ENCODE measurements at regions not wholly inside any gene's neighbourhood (a gene's known extent, or its start where the extent isn't known, plus 50 kb on each side); places are given as distances from the start of the nearest gene placed in this dataset.

- no peak for DNase-seq
- Mint-ChIP-seq H3K36me3 (no peaks in the 10 kb centered on the region), H3K27me3 (ENCODE audit: low read depth in 3 of 3) (peaks cover 0 to 2% (median 0%) of the 10 kb centered on the region in 3 donors), H3K9me3 (no peaks in the 10 kb centered on the region), H3K4me3 (no peak overlapping the region), H3K27ac (no peak overlapping the region), H3K4me1 (no peaks in the 10 kb centered on the region)
Measured at GRCh38 chr16:54540525-54541180, 254.1 kb upstream of the IRX3 start.

- H3K27ac Mint-ChIP-seq, result no peak overlapping the region
- H3K36me3 Mint-ChIP-seq, result no peaks in the 10 kb centered on the region
- no peaks in the 10 kb centered on the region for H3K4me1 Mint-ChIP-seq
- no peak overlapping the region for H3K4me3 Mint-ChIP-seq
- no peak for DNase-seq
- no peaks in the 10 kb centered on the region for H3K9me3 Mint-ChIP-seq
- H3K27me3 Mint-ChIP-seq (ENCODE audit: low read depth in 3 of 3), result peaks cover 2 to 5% (median 5%) of the 10 kb centered on the region in 3 donors
Measured at GRCh38 chr16:54538276-54538675, 251.7 kb upstream of the IRX3 start.

- H3K27me3 Mint-ChIP-seq (ENCODE audit: low read depth in 3 of 3), result peaks cover under 1 to 11% (median 10%) of the 10 kb centered on the region in 3 donors
- DNase-seq, result no peak
- H3K36me3 Mint-ChIP-seq, result no peaks in the 10 kb centered on the region
- H3K4me3 Mint-ChIP-seq, result no peak overlapping the region
- no peaks in the 10 kb centered on the region for H3K4me1 Mint-ChIP-seq
- peaks cover 0 to 8% (median 0%) of the 10 kb centered on the region in 6 donors for H3K9me3 Mint-ChIP-seq
- H3K27ac Mint-ChIP-seq, result no peak overlapping the region
Measured at GRCh38 chr16:54533856-54534490, 247.4 kb upstream of the IRX3 start.

GRCh38 chr16:54526916-54527315 is 240.3 kb upstream of the IRX3 start:
- Mint-ChIP-seq H3K4me3 (no peak overlapping the region), H3K27me3 (ENCODE audit: low read depth in 3 of 3) (peaks cover 2 to 4% (median 3%) of the 10 kb centered on the region in 3 donors), H3K4me1 (no peaks in the 10 kb centered on the region), H3K27ac (no peak overlapping the region), H3K36me3 (no peaks in the 10 kb centered on the region), H3K9me3 (peaks cover 0 to 5% (median 1%) of the 10 kb centered on the region in 6 donors)
- no peak for DNase-seq

GRCh38 chr16:54526087-54526486 is 239.5 kb upstream of the IRX3 start:
- no peak overlapping the region for H3K4me3 Mint-ChIP-seq
- peaks cover 2 to 3% (median 2%) of the 10 kb centered on the region in 3 donors for H3K27me3 Mint-ChIP-seq (ENCODE audit: low read depth in 3 of 3)
- H3K36me3 Mint-ChIP-seq, result no peaks in the 10 kb centered on the region
- H3K27ac Mint-ChIP-seq, result no peak overlapping the region
- H3K4me1 Mint-ChIP-seq, result no peaks in the 10 kb centered on the region
- DNase-seq, result no peak
- H3K9me3 Mint-ChIP-seq, result peaks cover 0 to 5% (median 1%) of the 10 kb centered on the region in 6 donors

GRCh38 chr16:54525104-54525503 is 238.5 kb upstream of the IRX3 start:
- DNase-seq, result no peak
- H3K27me3 Mint-ChIP-seq (ENCODE audit: low read depth in 3 of 3), result peaks cover 2 to 3% (median 2%) of the 10 kb centered on the region in 3 donors
- H3K36me3 Mint-ChIP-seq, result no peaks in the 10 kb centered on the region
- no peaks in the 10 kb centered on the region for H3K4me1 Mint-ChIP-seq
- peaks cover 0 to 6% (median 1%) of the 10 kb centered on the region in 6 donors for H3K9me3 Mint-ChIP-seq
- H3K4me3 Mint-ChIP-seq, result no peak overlapping the region
- H3K27ac Mint-ChIP-seq, result no peak overlapping the region

GRCh38 chr16:54522584-54522983 is 236.0 kb upstream of the IRX3 start:
- no peak overlapping the region for H3K4me3 Mint-ChIP-seq
- no peaks in the 10 kb centered on the region for H3K36me3 Mint-ChIP-seq
- no peak overlapping the region for H3K27ac Mint-ChIP-seq
- H3K4me1 Mint-ChIP-seq, result no peaks in the 10 kb centered on the region
- DNase-seq, result no peak
- H3K27me3 Mint-ChIP-seq (ENCODE audit: low read depth in 3 of 3), result peaks cover 0 to 3% (median 0%) of the 10 kb centered on the region in 3 donors
- H3K9me3 Mint-ChIP-seq, result peaks cover 0 to 9% (median 1%) of the 10 kb centered on the region in 6 donors

- no peaks in the 10 kb centered on the region for H3K4me1 Mint-ChIP-seq
- peaks cover 0 to 5% (median 0%) of the 10 kb centered on the region in 6 donors for H3K9me3 Mint-ChIP-seq
- no peaks in the 10 kb centered on the region for H3K36me3 Mint-ChIP-seq
- DNase-seq, result no peak
- no peak overlapping the region for H3K27ac Mint-ChIP-seq
- peaks cover 0 to 3% (median 0%) of the 10 kb centered on the region in 3 donors for H3K27me3 Mint-ChIP-seq (ENCODE audit: low read depth in 3 of 3)
- H3K4me3 Mint-ChIP-seq, result no peak overlapping the region
Measured at GRCh38 chr16:54521327-54521726, 234.7 kb upstream of the IRX3 start.

- no peaks in the 10 kb centered on the region for H3K4me1 Mint-ChIP-seq
- H3K36me3 Mint-ChIP-seq, result no peaks in the 10 kb centered on the region
- peaks cover 0 to 3% (median 1%) of the 10 kb centered on the region in 3 donors for H3K27me3 Mint-ChIP-seq (ENCODE audit: low read depth in 3 of 3)
- H3K4me3 Mint-ChIP-seq, result no peak overlapping the region
- H3K27ac Mint-ChIP-seq, result no peak overlapping the region
- H3K9me3 Mint-ChIP-seq, result peaks cover 0 to 5% (median 0%) of the 10 kb centered on the region in 6 donors
- no peak for DNase-seq
Measured at GRCh38 chr16:54519161-54519695, 232.6 kb upstream of the IRX3 start.

- Mint-ChIP-seq H3K27me3 (ENCODE audit: low read depth in 3 of 3) (peaks cover 0 to 2% (median 0%) of the 10 kb centered on the region in 3 donors), H3K9me3 (peaks cover 0 to 5% (median 0%) of the 10 kb centered on the region in 6 donors)
Measured at GRCh38 chr16:54517181-54517580, 230.6 kb upstream of the IRX3 start.

GRCh38 chr16:54512467-54512995 is 225.9 kb upstream of the IRX3 start:
- no peaks in the 10 kb centered on the region for H3K4me1 Mint-ChIP-seq
- peaks cover 0 to 1% (median 0%) of the 10 kb centered on the region in 6 donors for H3K9me3 Mint-ChIP-seq
- no peak for DNase-seq
- H3K36me3 Mint-ChIP-seq, result no peaks in the 10 kb centered on the region
- peaks cover 0 to 3% (median 2%) of the 10 kb centered on the region in 3 donors for H3K27me3 Mint-ChIP-seq (ENCODE audit: low read depth in 3 of 3)
- H3K27ac Mint-ChIP-seq, result no peak overlapping the region
- no peak overlapping the region for H3K4me3 Mint-ChIP-seq

More at GRCh38 chr16:54517181-54517580, 230.6 kb upstream of the IRX3 start:
- no peak for DNase-seq
- no peaks in the 10 kb centered on the region for H3K36me3 Mint-ChIP-seq
- no peaks in the 10 kb centered on the region for H3K4me1 Mint-ChIP-seq
- no peak overlapping the region for H3K4me3 Mint-ChIP-seq
- no peak overlapping the region for H3K27ac Mint-ChIP-seq

- H3K4me3 Mint-ChIP-seq, result no peak overlapping the region
- H3K9me3 Mint-ChIP-seq, result peaks cover 0 to 4% (median 0%) of the 10 kb centered on the region in 6 donors
- H3K36me3 Mint-ChIP-seq, result no peaks in the 10 kb centered on the region
- no peaks in the 10 kb centered on the region for H3K4me1 Mint-ChIP-seq
- no peak for DNase-seq
- peaks cover 2 to 5% (median 2%) of the 10 kb centered on the region in 3 donors for H3K27me3 Mint-ChIP-seq (ENCODE audit: low read depth in 3 of 3)
- H3K27ac Mint-ChIP-seq, result no peak overlapping the region
Measured at GRCh38 chr16:54511222-54511731, 224.7 kb upstream of the IRX3 start.

- H3K36me3 Mint-ChIP-seq, result no peaks in the 10 kb centered on the region
- H3K4me3 Mint-ChIP-seq, result no peak overlapping the region
- no peak overlapping the region for H3K27ac Mint-ChIP-seq
- no peak for DNase-seq
- H3K27me3 Mint-ChIP-seq (ENCODE audit: low read depth in 3 of 3), result peaks cover 2 to 5% (median 3%) of the 10 kb centered on the region in 3 donors
- H3K4me1 Mint-ChIP-seq, result no peaks in the 10 kb centered on the region
- peaks cover 0 to 4% (median 0%) of the 10 kb centered on the region in 6 donors for H3K9me3 Mint-ChIP-seq
Measured at GRCh38 chr16:54510685-54511221, 224.2 kb upstream of the IRX3 start.

GRCh38 chr16:54509456-54509855 is 222.9 kb upstream of the IRX3 start:
- peaks cover 0 to 4% (median 0%) of the 10 kb centered on the region in 6 donors for H3K9me3 Mint-ChIP-seq
- no peak overlapping the region for H3K27ac Mint-ChIP-seq
- H3K27me3 Mint-ChIP-seq (ENCODE audit: low read depth in 3 of 3), result peaks cover 2 to 5% (median 3%) of the 10 kb centered on the region in 3 donors
- H3K36me3 Mint-ChIP-seq, result no peaks in the 10 kb centered on the region
- no peak overlapping the region for H3K4me3 Mint-ChIP-seq
- no peaks in the 10 kb centered on the region for H3K4me1 Mint-ChIP-seq
- DNase-seq, result no peak

Measured in immature natural killer cell (primary cell).